Endodermal cell (in vitro differentiated cells): ENCODE measurements at regions not wholly inside any gene's neighbourhood (a gene's known extent, or its start where the extent isn't known, plus 50 kb on each side); places are given as distances from the start of the nearest gene placed in this dataset.
A peak's percentile ranks its signal among the peaks of the same experiment; 100 is the strongest.

Experiments used
- DNase-seq: peaks from one replicate; pipeline ENCODE4 v3.0.0-alpha.2; 2017
- H3K27ac ChIP-seq: 2 replicates; pipeline ENCODE4 v1.5.1; 2013; ENCODE audit warnings: mild to moderate bottlenecking, low read depth, low read length, moderate library complexity
- H3K27me3 ChIP-seq: 2 replicates; pipeline ENCODE4 v1.6.1; 2013; ENCODE audit warnings: mild to moderate bottlenecking, low read length, moderate library complexity; ENCODE audit not compliant: insufficient read depth, control insufficient read depth, poor library complexity, severe bottlenecking
- H3K36me3 ChIP-seq: 2 replicates; pipeline ENCODE4 v1.7.0; 2013; ENCODE audit warnings: mild to moderate bottlenecking, low read length, moderate library complexity; ENCODE audit not compliant: control insufficient read depth, insufficient read depth
- H3K4me1 ChIP-seq: one replicate; pipeline ENCODE4 v1.7.0; 2013; ENCODE audit warnings: low read length; ENCODE audit not compliant: control insufficient read depth, insufficient read depth
- H3K4me3 ChIP-seq: 2 replicates; pipeline ENCODE4 v1.5.1; 2013; ENCODE audit warnings: mild to moderate bottlenecking, low read length, moderate library complexity
- H3K9ac ChIP-seq: 2 replicates; pipeline ENCODE4 v1.6.1; 2013; ENCODE audit warnings: mild to moderate bottlenecking, low read length, moderate library complexity; ENCODE audit not compliant: poor library complexity, severe bottlenecking; ENCODE audit errors: extremely low read depth
- H3K9me3 ChIP-seq: 2 replicates; pipeline ENCODE4 v1.6.1; 2013; ENCODE audit warnings: mild to moderate bottlenecking, low read length, moderate library complexity; ENCODE audit not compliant: control insufficient read depth
- H3K27ac Mint-ChIP-seq: 2 replicates; pipeline ENCODE4 v1.8.0; 2020; ENCODE audit warnings: mixed read lengths
- H3K27me3 Mint-ChIP-seq: 2 replicates; pipeline ENCODE4 v1.8.0; 2021; ENCODE audit warnings: mild to moderate bottlenecking, mixed read lengths; ENCODE audit not compliant: insufficient read depth
- H3K36me3 Mint-ChIP-seq: 2 replicates; pipeline ENCODE4 v1.8.0; 2020; ENCODE audit warnings: low read depth, mixed read lengths
- H3K4me1 Mint-ChIP-seq: 2 replicates; pipeline ENCODE4 v1.8.0; 2020; ENCODE audit warnings: mixed read lengths
- H3K4me3 Mint-ChIP-seq: 2 replicates; pipeline ENCODE4 v1.8.0; 2020; ENCODE audit warnings: mild to moderate bottlenecking, moderate library complexity, mixed read lengths
- H3K9me3 Mint-ChIP-seq: 2 replicates; pipeline ENCODE4 v1.8.0; 2020; ENCODE audit warnings: mild to moderate bottlenecking, mixed read lengths
- CTCF ChIP-seq: fragments of 200-600 bp; sonication (generic); conservative IDR thresholded peaks from 2 replicates; pipeline ENCODE4 v1.5.0; 2021; ENCODE audit warnings: antibody characterized with exemption, mild to moderate bottlenecking
- WGBS, 2 experiments: methylation state at CpG; one replicate each; pipeline versions ENCODE4 v1.1.5 to v1.1.7; 2013; ENCODE audit warnings: missing lambda C conversion rate in 2 of 2, mixed read lengths in 1 of 2; ENCODE audit not compliant: insufficient coverage in 1 of 2, insufficient read length in 1 of 2; 5-methylcytosine and 5-hydroxymethylcytosine counted together

GRCh38 chr4:154999950-155000578 is 208.4 kb upstream of the NPY2R start:
- TF ChIP-seq CTCF, result no peak
- Histone ChIP-seq H3K9me3 (no peaks in the 10 kb centered on the region), H3K4me1 (no peaks in the 10 kb centered on the region), H3K4me3 (no peak overlapping the region), H3K27me3 (no peaks in the 10 kb centered on the region), H3K27ac (no peak overlapping the region), H3K9ac (no peak overlapping the region), H3K36me3 (no peaks in the 10 kb centered on the region)
- Mint-ChIP-seq H3K36me3 (no peaks in the 10 kb centered on the region), H3K27ac (no peak overlapping the region), H3K4me1 (no peaks in the 10 kb centered on the region), H3K4me3 (no peak overlapping the region), H3K9me3 (no peaks in the 10 kb centered on the region), H3K27me3 (no peaks in the 10 kb centered on the region)
- no peak for DNase-seq
- WGBS, 2 experiments, result 95 to 100% methylated on average over 2 to 3 of the region's 3 CpGs

GRCh38 chr4:155001251-155001650 is 207.2 kb upstream of the NPY2R start:
- Mint-ChIP-seq H3K9me3 (no peaks in the 10 kb centered on the region), H3K27ac (no peak overlapping the region), H3K4me3 (no peak overlapping the region), H3K36me3 (no peaks in the 10 kb centered on the region), H3K4me1 (no peaks in the 10 kb centered on the region), H3K27me3 (no peaks in the 10 kb centered on the region)
- Histone ChIP-seq H3K4me3 (no peak overlapping the region), H3K27me3 (no peaks in the 10 kb centered on the region), H3K4me1 (no peaks in the 10 kb centered on the region), H3K9me3 (no peaks in the 10 kb centered on the region), H3K9ac (no peak overlapping the region), H3K27ac (no peak overlapping the region), H3K36me3 (no peaks in the 10 kb centered on the region)
- TF ChIP-seq CTCF, result no peak
- 100% methylated on average over 2 of the region's 2 CpGs; no CpG with 5 or more reads in 1 of the 2 experiments for WGBS, 2 experiments
- no peak for DNase-seq

- H3K4me1 Mint-ChIP-seq, result no peaks in the 10 kb centered on the region
- H3K36me3 ChIP-seq, result no peaks in the 10 kb centered on the region
- H3K4me3 ChIP-seq, result no peak overlapping the region
- no peaks in the 10 kb centered on the region for H3K9me3 Mint-ChIP-seq
- H3K27me3 ChIP-seq, result no peaks in the 10 kb centered on the region
- H3K9ac ChIP-seq, result no peak overlapping the region
- no peaks in the 10 kb centered on the region for H3K9me3 ChIP-seq
- DNase-seq, result no peak
- peak overlapping the region; percentile 17 for H3K27ac Mint-ChIP-seq
- 92 to 100% methylated on average over 2 to 4 of the region's 5 CpGs for WGBS, 2 experiments
- no peak overlapping the region for H3K4me3 Mint-ChIP-seq
- TF ChIP-seq CTCF, result no peak
- no peaks in the 10 kb centered on the region for H3K27me3 Mint-ChIP-seq
- no peak overlapping the region for H3K27ac ChIP-seq
- H3K4me1 ChIP-seq, result no peaks in the 10 kb centered on the region
- H3K36me3 Mint-ChIP-seq, result no peaks in the 10 kb centered on the region
Observed at GRCh38 chr4:155005395-155006090, 202.9 kb upstream of the NPY2R start.
